Non-pigmented ciliary epithelial cell (primary cell): ENCODE measurements at regions not wholly inside any gene's neighbourhood (a gene's known extent, or its start where the extent isn't known, plus 50 kb on each side); places are given as distances from the start of the nearest gene placed in this dataset.
"Not testable (repeated sequence)": the region's sequence is repeated elsewhere in the genome, so short reads cannot be mapped to it uniquely, and the experiment has no call there.

Experiments used
- DNase-seq: peaks from one replicate; pipeline ENCODE4 v3.0.0-alpha.2; 2010; ENCODE audit warnings: low read depth

DNA sequence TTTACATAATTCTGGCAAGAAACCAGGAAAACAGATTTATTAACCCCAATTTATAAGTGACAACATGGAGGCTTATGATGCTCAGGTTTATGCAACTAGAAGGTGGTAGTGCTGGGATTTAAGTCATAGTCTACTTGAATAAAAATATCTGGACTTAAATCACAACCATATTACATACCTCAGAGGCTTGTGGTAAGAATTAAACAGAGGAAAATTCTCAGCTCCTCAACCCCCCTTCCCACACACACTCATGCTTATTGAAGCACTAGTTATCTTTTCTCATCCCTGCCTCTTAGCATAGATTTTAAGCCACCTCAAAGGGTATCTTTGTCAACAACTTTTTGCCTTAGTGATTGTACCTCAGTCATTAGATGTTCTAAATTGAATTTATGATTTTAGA is 731.0 kb downstream of the PRELID2 start:
- DNase-seq: no peak

DNA sequence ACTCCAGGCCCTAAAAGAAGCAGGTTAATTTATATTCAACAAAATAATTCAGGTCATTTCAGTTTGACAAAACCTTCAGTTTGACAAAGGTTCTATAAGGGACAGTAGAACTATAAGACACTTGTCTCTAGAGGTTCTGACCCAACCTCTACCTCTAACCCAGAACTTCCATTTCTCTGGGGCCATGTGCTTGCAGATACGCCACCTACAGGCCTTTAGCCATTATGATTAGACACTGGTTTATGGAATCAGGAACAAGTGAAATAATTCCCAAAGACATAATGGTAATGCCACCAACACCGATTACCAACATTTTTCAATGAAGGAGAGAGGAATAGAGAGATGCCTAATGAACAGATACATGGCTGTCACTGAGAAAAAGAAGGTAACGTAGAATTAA is 733.9 kb downstream of the PRELID2 start:
- no peak for DNase-seq

DNA sequence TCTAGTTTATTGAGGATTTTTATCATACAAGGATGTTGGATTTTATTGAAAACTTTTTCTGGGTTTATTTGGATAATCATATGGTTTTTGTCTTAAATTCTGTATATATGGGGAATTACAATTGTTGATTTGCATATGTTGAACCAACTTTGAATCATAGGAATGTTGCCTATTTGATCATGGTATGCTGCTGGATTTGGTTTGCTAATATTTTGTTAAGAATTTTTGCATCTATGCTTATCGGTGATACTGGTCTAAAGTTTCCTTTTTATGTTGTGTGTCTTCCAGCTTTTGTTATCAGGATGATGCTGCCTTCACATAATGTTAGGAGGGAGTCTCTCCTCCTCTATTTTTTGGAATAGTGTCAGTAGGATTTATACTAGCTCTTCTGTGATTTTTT is 745.0 kb downstream of the PRELID2 start:
- no peak for DNase-seq

DNA sequence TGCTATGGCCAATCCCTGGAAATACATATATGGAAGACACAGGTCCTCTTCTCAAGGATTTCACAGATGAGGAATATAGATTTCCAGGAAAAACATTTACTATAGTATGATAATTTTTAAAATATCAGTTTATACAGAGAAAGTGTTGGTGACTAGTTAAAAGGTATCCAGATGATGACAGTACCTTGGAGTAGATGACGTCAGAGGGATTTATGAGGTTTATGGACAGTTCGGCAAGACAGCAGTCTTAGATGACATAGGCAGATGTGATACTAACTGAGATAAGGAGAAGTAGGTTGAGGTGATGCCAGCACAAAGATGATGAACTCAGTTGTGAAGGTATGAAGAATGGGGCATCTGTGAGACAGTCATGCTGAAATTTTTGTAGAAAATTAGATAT is 750.3 kb downstream of the PRELID2 start:
- DNase-seq: no peak

DNA sequence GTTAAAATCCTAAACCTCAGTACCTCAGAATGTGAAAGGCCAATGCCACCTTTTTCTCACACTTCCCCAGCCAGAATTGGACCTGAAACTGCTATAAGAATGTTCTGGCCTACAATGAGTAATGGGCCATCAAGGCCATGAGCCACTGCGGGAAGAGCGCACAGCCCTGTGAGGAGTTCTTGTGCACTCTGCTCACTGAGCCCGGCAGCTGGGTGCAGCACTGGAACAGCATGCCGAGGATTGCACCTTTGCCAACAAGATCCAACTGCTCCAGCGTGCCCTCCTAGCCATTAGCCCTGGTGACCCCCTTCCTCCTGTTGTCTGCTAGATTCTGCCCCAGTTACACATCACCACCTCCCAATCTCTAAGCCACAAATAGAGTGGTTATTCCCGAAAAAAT is 758.1 kb downstream of the PRELID2 start:
- no peak for DNase-seq

DNA sequence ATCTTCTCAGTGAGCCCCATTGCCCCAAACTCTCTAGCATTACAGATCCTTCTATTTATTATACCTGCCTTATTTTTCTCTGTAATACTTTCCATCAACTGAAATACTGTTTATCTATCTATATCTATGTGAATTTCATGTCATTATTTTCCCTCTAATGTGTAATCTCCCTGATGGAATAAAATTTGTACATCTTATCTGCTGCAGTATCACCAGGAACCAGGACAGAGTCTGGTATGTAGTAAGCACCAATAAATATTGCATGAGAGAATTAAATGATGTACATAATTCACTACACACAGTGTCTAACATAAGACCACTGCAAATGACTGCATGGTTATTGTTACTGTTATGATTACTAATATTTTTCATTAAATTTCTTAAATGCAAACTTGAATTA is 759.1 kb downstream of the PRELID2 start:
- no peak for DNase-seq

DNA sequence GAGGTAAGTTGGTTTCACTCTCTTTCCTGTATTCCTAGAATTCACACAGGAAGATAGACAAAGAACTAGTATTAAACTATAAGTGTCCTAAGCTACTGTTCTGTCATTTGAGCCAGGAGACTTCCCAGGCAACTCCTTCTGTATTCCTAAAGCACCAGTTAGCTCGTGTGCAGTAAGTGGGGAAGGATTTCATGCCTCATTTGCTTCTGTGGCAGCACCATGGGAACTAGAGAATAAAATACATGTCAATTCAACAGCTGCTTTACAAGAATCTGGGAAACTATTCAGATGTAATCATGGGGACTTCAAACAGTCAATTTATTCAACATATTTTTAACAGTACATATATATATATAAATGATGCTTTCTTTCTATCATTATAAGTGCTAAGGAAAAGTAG is 762.3 kb downstream of the PRELID2 start:
- no peak for DNase-seq

DNA sequence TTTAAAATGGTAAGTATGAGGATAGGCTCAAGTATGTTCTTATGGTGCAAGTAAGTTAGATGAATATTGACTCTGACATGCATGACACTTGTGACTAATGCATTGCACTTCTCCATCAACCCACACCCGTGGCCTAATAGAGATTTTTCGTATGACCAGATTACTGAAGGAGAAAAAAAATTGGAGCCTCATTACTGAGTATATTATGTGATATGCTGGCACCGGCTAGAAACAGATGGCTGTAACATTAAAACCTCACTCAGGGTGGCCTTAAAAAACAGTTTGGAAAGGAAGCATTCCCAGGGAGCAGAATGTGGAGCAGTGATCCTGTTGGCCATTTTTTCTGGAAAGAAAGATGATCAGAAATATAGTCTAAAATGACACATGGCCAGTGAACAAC is 766.4 kb downstream of the PRELID2 start:
- no peak for DNase-seq

DNA sequence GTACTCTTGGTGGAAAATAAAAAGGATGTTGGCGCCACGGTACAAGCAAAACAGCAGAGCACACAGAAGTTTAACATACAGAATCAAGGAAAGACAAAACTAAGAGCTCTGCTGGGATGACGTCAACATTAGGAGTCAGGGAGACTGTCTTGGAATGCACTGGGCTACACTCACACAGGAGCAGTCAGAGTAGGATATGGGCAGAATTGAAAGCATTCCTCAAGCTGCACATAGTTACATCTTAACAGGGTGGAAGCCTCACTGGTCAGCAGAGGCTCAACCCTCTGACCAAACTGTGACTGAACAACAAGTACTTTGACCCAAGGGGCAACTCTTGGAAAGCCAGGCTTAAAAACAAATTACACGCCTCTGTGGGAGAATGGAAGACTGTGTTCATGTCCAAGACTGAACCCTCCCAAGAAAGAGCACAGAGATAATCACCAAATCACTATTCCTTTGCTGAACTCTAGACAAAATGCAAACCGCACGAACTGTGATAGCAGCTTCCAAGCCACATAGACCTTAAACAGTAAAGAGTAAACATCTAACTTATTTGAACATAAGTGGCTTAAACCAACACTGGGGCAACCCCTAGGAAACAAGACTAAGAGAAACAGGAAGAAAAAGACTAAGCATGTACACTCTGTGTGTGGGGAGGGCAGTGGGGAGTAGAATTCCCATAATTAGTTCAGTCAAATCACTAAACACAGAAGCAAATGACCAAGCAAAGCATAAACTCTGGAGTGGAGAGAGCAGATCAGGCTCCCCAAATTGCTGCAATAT is 772.7 kb downstream of the PRELID2 start:
- DNase-seq: no peak

DNA sequence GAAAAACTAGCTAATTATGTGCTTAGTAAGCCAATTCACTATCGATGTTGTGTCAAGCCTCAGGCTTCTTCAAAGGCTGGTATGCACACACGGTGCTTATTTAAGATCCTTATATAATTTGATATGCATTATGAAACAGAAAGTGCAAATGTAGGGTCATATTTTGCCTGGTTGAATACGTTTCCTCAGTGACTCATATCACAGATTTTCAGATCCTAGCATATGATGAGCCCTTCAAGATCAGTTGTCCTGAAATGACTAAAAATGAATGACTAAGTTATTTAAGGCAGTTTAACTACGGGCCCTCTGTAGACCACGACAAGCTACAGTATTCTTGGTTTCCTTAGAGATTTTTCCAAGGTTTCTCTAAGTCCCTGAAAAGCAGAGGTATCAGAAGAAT is 778.3 kb downstream of the PRELID2 start:
- peak; percentile 8 for DNase-seq

DNA sequence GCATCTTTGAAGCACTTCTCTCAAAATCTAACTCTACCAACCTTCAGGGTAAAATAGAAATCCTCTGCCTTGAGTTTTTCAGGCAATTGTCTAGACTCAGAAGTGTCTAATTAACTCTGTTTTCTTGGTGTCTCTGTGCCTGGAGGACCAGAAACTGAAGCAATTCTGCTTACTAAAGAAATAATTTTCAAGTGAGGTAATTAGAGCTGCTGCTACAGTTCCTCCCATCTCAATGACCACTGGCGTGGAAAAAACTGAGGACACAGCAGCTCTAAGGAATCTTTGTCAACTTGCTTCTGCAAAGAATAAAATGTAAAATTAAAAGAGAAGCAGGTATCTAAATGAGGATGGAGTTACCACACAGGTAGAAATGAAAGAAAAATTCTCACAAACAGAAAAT is 785.0 kb downstream of the PRELID2 start:
- peak; percentile 6 for DNase-seq

DNA sequence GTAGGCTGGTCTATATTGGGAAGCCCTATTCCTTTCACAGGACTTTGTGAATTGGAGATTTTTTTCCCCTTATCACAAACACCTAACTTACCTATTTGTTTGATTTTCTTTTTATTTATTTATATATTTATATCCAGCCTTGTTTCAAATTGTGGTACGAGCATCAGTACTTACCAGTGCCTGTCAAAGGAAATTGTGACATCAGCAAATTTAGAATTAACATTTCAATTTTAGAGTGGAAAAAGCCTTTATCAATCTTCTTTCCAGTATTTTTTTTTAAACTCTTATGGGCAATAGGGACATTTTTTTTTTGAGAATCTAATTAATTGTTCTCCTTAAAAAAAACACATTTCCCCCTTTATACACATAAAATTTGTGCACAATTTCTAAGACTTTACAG is 790.2 kb downstream of the PRELID2 start:
- DNase-seq: no peak

DNA sequence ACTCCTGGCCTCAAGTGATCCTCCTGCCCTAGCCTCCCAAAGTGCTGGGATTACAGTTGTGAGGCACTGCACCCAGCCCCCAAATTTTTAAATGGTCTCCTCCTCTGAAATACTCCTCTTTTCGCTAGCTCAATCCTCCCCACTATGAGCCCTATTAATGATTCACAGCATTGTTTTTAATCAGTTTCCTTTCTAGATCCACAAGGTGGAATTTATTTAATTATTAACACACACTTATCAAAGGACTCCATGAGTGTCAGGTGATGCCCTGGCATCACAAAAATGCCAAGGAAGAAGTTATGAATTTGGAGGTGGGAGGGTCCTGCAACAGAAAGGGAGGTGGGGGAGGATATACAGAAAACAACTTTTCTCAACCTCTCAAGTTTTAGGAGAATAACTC is 806.5 kb downstream of the PRELID2 start:
- DNase-seq: no peak

DNA sequence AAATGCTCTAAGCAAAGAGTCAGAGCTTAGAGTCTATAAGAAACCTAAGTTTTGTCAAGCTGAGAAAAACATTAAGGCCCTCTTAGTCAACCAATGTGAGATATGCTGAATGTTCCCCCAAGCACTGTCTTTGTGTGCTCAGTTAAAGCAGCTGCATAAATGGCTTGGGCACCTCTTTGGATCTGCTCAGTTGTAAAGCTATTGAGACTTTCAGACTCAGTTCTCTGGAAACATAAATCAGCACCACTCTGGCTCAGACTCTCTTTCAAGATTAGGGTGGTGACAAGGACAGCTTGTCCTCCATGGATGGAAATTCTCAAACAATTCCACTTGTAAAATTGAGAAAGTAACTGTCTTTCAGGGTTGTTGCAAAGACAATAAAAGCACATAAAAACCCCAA is 807.9 kb downstream of the PRELID2 start:
- no peak for DNase-seq

DNA sequence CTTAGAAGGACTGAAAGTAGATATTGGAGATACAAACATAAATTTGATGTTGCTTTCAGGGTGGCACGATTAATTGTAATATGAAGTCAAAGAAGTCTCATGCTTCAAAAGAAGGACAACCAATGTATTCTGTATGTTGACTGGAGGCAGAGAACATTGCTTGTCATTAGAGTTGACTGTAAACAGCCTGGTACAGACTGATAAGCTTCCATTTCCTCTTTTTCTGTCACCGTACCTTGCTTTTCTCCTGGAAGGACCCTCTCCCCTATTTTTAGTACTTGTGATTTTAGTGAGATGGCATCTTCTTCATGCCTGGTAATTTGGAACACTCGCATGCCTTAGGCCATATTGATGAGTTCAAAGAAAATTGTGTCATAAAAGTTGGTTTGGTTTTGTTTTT is 809.4 kb downstream of the PRELID2 start:
- DNase-seq: no peak

DNA sequence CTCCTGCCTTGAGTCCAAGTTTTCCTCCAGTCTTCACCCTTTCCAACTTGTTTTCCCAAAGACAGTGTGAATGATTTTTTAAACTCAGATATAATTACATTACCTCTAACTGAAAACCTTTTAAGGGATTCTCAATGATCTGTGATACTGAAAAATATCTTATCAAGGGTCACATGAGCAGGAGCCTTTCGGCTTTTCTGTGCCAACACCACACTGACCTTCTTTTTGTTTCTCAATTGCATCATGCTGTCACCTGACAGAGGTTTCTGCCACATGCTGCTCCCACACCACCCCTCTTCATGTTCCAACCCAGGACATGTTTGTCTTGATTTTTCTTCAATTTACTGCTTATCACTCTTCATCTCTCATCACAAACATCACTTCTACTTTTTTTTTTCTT is 820.0 kb downstream of the PRELID2 start:
- no peak for DNase-seq

DNA sequence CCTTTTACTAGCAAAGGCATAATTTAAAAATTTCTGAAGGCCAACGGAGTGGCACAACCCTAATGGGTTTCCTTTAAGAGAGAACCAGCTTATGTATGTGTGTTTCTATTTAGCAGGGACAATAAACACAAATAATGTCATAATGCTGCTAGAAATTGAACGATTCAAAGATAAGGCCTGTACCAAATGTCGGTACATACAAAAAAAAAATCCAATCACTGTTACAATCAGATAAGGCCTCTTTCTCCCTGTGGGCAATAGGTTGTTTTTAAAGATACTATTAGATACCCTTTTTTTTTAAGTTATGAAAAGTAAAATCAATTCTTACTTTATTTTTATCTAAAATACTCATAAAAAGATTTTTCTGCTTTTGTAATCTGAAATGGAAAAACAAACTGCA is 821.0 kb downstream of the PRELID2 start:
- DNase-seq: no peak

DNA sequence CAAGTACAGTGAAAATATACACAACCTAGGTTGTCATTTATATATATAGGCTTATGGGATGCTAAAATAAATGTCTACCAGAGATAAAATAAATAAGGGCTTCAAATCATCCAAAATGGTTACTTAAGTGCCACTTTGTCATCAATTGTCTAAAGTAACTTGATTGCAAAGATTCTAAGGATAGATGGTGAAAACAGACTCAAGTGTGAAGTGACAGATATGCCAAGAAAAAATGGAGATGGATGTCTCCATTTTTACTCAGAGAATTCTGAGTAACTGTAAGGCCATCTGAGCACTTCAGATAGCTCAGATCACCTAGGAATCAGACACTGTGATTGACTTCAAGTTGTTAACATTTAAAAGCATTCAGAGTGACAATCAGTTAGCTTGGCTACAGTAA is 824.3 kb downstream of the PRELID2 start:
- no peak for DNase-seq

DNA sequence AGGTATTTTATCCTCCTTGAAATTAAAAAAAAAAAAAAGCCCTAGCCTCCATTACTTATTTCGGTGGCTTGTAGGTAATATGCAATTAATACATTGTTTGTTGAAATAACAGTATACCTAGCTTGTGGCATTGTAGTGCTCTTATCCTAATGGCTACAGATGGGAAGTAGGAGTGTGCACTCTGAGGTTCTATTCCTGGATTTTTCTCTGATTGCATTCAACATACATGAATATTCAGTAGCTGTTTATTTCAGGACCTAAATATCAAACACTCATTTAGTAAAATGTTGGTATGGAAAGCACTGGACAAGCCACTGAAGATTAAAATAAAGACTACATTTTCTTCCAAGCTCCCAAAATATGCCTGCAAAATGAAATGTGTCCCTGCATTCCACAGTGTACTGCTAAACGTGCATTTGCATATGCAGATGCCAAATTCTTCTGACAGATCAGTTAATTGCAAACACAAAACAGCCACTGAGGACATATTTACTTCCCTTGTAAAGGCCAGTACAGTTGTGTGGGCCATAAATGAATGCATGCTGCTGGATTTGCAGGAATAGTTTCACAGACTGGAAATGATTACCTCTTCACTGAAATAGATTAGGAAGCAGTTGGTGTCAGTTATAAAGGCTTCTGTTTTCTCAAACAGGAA is 826.1 kb downstream of the PRELID2 start:
- DNase-seq: no peak

DNA sequence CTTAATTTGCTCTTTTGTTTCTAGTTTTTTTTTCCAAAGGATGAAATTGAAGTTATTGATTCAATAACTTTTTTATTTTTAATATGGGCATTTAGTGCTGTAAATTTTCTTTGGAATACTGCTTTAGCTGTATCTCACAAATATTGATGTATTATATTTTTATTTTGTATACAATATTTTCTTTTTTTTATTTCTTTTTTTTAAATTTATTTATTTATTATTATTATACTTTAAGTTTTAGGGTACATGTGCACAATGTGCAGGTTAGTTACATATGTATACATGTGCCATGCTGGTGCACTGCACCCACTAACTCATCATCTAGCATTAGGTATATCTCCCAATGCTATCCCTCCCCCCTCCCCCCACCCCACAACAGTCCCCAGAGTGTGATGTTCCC is 823.7 kb downstream of the KCTD16 start:
- not testable (repeated sequence) for DNase-seq

DNA sequence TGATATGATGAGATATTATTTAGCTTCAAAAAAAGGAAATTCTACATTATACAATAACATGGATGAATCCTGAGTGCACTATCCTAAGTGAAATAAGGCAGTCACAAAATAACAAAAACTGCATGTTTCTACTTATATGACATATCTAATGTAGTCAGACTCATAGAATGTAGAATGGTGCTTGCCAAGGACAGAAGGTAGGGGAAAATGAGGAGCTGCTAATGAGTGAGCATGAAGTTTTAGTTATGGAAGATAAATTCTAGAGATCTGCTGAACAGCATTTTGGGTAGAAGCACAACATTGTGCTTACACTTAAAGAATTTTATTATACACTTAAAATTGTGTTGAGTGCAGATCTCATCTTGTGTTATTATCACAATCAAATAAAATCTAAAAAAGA is 812.4 kb downstream of the KCTD16 start:
- no peak for DNase-seq

DNA sequence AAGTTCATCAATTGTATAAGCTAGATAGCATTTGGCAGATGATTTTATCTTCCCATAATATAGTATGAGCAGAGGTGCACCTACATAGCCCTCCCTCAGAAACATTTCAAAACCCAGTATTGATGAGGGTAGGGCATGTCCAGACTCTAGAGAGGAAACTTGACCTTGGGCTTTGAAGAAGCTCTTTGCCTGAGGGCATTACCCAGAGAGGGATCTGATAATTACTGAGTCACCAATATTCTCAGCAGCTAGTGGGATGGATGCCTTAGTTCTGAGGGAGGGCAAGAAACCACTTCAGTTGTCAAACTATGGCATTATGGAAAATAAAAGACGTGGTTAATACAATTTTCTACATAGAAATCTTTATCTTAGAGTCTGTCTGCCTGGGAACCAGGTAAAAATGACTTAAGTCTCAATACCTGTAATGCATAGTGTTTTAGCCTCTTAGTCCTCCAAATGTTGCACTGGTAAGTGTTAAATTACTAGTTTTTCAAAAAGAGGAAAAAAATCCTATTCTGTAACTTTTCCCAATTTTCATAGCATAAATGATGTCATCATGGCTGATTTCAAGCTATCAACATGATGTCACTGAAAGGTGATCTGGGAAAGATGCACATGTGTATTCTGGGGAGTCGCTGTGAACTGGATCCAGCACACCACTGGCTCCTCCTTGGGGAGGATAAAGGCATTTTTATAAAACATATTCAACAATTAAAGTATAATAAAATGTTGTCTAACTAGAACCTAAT is 809.0 kb downstream of the KCTD16 start:
- no peak for DNase-seq

DNA sequence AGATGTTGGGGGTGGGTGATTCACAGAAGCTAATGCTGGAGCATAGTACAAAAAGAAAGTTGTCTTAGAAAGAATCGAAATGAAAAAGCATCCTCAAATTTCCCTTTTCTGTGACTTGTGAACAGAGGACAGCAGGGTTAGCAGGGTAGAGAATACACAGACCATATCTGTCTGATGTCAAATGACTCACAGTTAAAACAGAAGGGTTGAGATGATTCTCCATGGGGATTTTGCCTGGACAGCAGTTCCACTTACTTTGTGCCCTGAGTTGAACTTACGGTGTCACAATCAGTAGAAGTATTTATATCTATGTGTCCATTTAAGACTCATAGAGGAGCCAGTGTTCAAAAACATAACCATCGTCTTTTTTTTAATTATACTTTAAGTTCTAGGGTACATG is 801.6 kb downstream of the KCTD16 start:
- DNase-seq: no peak
